ENCODE measurements at regions not wholly inside any gene's neighbourhood (a gene's known extent, or its start where the extent isn't known, plus 50 kb on each side); places are given as distances from the start of the nearest gene placed in this dataset.

DNA sequence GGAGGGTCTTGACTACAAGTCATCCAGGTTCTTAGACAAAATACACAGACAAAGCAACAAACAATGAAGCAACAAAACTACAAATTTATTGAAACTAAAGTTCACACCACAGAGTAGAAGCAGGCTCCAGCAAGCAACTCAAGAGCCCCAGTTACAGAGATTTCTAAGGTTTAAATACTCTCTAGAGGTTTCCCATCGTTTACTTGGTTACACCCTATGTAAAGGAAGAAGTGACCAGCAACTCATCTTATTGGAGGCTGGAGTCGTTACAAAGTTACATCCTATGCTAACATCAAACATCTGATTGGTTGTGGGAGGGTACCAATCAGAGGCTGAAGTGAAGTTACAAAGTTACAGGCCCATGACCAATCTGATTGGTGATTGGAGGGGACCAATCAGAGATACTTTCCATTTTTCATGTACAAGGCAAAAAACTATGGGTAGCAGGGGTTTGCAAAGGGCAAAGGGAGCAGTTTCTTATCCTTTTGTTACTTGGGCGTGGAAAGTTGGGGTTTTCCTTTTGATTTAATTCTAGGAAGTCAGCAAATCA lies 2292.6 kb upstream of the C9orf72 start:
- DNase-seq (ENCODE audit: low read depth in 1 of 2, low spot score in 2 of 2) (no peak), FAIRE-seq (no peak)
- no peak overlapping the region for H2BK12ac ChIP-seq (ENCODE audit: low read depth, low read length)
- H3K9me3 ChIP-seq (ENCODE audit: insufficient read depth in 2 of 2, low read depth in 1 of 2, low read length in 1 of 2), result no peaks in the 10 kb centered on the region
- no peaks in the 10 kb centered on the region for H3K79me2 ChIP-seq (ENCODE audit: control insufficient read depth in 1 of 2, insufficient read depth in 2 of 2, low read length in 2 of 2)
- no peak overlapping the region for H3K4ac ChIP-seq (replicated peaks; ENCODE audit: insufficient read length, low read depth, low read length)
- H3K4me3 ChIP-seq (ENCODE audit: extremely low read depth in 1 of 4, insufficient read depth in 2 of 4, low read depth in 3 of 4, low read length in 4 of 4), result no peak overlapping the region
- no peak overlapping the region for H4K5ac ChIP-seq (ENCODE audit: insufficient read length, low read depth, low read length)
- no peak overlapping the region for H3K4me2 ChIP-seq (ENCODE audit: insufficient read depth in 1 of 2, low read depth in 2 of 2, low read length in 2 of 2)
- no peak overlapping the region for H3K23ac ChIP-seq (ENCODE audit: insufficient read length)
- no peaks in the 10 kb centered on the region for H3K79me1 ChIP-seq (ENCODE audit: low read depth, low read length)
- no peak overlapping the region for H3K27ac ChIP-seq (ENCODE audit: low read depth, low read length)
- no peak overlapping the region for H2BK5ac ChIP-seq (ENCODE audit: low read depth, low read length)
- H4K91ac ChIP-seq (replicated peaks; ENCODE audit: insufficient read length, low read length), result no peak overlapping the region
- no peaks in the 10 kb centered on the region for H3K27me3 ChIP-seq (replicated peaks in 1 of 4; ENCODE audit: control insufficient read depth in 3 of 4, extremely low read depth in 1 of 4, insufficient read depth in 3 of 4, low read length in 3 of 4)
- 67% methylated on average over 3 of the region's 3 CpGs; no CpG with 5 or more reads in 1 of the 2 experiments for WGBS, 2 experiments (ENCODE audit: extremely low coverage in 1 of 2, insufficient coverage in 1 of 2, insufficient read length in 1 of 2, insufficient replicate concordance in 2 of 2, low coverage in 1 of 2, low lambda C conversion rate in 2 of 2, missing lambda C conversion rate in 1 of 2)
- no peak overlapping the region for H2AK5ac ChIP-seq (ENCODE audit: low read depth, low read length)
- H3K14ac ChIP-seq (ENCODE audit: insufficient read length), result no peak overlapping the region
- H2BK15ac ChIP-seq (ENCODE audit: low read length), result no peak overlapping the region
- ChIA-PET POLR2A (ENCODE audit: partially characterized antibody) (no interaction called here), CTCF (ENCODE audit: partially characterized antibody) (no interaction called here)
- H3K18ac ChIP-seq (ENCODE audit: extremely low read depth, low read length), result no peak overlapping the region
- H3K36me3 ChIP-seq (ENCODE audit: control insufficient read depth in 2 of 4, insufficient read depth in 4 of 4, low read length in 3 of 4), result no peaks in the 10 kb centered on the region
- H3K23me2 ChIP-seq (ENCODE audit: low read depth, low read length), result no peaks in the 10 kb centered on the region
- H3K56ac ChIP-seq (replicated peaks; ENCODE audit: insufficient read length, low read depth, low read length), result no peak overlapping the region
- no peak overlapping the region for H3K9ac ChIP-seq (replicated peaks in 1 of 4; ENCODE audit: extremely low read depth in 1 of 4, low read depth in 3 of 4, low read length in 3 of 4)
- H4K20me1 ChIP-seq (replicated peaks in 1 of 2; ENCODE audit: control insufficient read depth in 1 of 2, insufficient read depth in 2 of 2, low read length in 2 of 2), result no peaks in the 10 kb centered on the region
- H4K8ac ChIP-seq (ENCODE audit: extremely low read depth, insufficient read depth, low read length), result no peak overlapping the region
- no peak overlapping the region for H2BK120ac ChIP-seq (replicated peaks; ENCODE audit: low read depth, low read length)
- H2BK20ac ChIP-seq (ENCODE audit: low read length), result no peak overlapping the region
- no peaks in the 10 kb centered on the region for H3K4me1 ChIP-seq (replicated peaks in 1 of 4; ENCODE audit: control insufficient read depth in 3 of 4, insufficient read depth in 4 of 4, low read length in 3 of 4)
- H2AFZ ChIP-seq (ENCODE audit: low read length), result peak overlapping the region; percentile 72; the same call in 1 of the 2 replicates
- TF ChIP-seq JUN (IDR thresholded peaks at IDR 0.05; ENCODE audit: low read depth, low read length) (no peak), ASH2L (IDR thresholded peaks at IDR 0.05; ENCODE audit: low read length) (no peak), BACH1 (IDR thresholded peaks at IDR 0.05; ENCODE audit: low read length) (no peak), SRF (IDR thresholded peaks at IDR 0.05; ENCODE audit: low read depth, low read length) (no peak), CHD1 (IDR thresholded peaks at IDR 0.05; ENCODE audit: low read depth, low read length) (no peak), SUZ12 (IDR thresholded peaks at IDR 0.05; ENCODE audit: low read length) (no peak), SP4 (IDR thresholded peaks at IDR 0.05; ENCODE audit: low read length) (no peak), SIX5 (IDR thresholded peaks at IDR 0.05; ENCODE audit: low read depth, low read length) (no peak), FOSL1 (IDR thresholded peaks at IDR 0.05; ENCODE audit: insufficient read depth, low read depth, low read length) (no peak), CREB1 (IDR thresholded peaks at IDR 0.05) (no peak)
- TF ChIP-seq, protein P1, sequence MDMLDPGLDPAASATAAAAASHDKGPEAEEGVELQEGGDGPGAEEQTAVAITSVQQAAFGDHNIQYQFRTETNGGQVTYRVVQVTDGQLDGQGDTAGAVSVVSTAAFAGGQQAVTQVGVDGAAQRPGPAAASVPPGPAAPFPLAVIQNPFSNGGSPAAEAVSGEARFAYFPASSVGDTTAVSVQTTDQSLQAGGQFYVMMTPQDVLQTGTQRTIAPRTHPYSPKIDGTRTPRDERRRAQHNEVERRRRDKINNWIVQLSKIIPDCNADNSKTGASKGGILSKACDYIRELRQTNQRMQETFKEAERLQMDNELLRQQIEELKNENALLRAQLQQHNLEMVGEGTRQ (IDR thresholded peaks at IDR 0.05; ENCODE audit: low read length), result no peak
